KG1 (cell line): ENCODE measurements at regions not wholly inside any gene's neighbourhood (a gene's known extent, or its start where the extent isn't known, plus 50 kb on each side); places are given as distances from the start of the nearest gene placed in this dataset.

Experiments used
- DNase-seq: peaks from one replicate; lab custom pipeline; 2025; lab: John Stamatoyannopoulos, UW

- no peak for DNase-seq
These were observed 113.8 kb upstream of the ANKRD55 start for GRCh38 chr5:56346741-56347535.

DNA sequence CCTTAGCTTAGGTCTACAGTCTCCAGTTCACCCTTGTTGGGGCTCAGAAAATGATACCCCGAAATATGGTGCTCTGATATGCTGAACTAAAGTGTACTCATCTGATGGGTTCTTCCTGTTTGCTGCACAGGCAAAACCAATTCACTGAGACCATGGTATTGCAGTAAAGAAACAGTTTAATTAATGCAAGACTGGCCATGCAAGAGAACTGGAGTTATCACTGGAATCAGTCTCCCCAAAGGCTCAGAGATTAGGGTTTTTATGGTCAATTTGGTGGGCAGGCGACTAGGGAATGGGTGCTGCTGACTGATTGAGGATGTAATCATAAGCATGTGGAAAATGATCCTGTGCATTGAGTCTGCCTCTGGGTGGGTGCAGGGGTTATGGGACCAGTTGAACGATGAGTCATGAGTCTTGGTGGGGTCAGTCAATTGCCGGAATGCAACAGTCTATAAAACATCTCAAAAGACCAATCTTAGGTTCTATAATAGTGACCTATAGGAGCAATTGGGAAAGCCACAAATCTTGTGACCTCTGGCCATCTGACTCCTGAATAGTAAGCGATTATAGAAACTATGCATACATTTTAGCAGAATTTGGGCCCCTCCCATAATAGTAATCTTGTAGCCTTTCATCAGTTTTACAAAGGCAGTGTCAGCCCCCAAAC, 113.0 kb upstream of the ANKRD55 start:
- DNase-seq, result no peak

- DNase-seq, result no peak
These were observed 112.2 kb upstream of the ANKRD55 start for GRCh38 chr5:56345352-56345751.

DNA sequence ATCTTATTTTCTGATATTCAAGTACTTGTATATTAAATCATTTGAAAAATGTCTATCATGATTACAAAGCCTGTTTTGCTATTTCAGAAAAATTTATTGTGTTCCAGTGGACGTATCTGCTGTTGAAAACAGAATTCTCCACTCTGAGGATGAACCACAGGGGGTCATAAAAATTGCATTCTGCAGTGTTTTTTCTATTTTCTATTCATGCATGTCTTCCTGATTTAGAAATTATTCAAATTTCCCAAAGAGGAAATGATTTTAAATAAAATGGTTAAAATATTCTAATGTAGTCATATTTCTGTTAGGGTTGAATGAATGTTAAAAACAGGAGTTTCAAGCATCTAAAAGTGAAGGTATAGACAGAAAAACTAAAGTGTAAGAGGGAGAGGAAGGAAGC, 111.5 kb upstream of the ANKRD55 start:
- no peak for DNase-seq

DNA sequence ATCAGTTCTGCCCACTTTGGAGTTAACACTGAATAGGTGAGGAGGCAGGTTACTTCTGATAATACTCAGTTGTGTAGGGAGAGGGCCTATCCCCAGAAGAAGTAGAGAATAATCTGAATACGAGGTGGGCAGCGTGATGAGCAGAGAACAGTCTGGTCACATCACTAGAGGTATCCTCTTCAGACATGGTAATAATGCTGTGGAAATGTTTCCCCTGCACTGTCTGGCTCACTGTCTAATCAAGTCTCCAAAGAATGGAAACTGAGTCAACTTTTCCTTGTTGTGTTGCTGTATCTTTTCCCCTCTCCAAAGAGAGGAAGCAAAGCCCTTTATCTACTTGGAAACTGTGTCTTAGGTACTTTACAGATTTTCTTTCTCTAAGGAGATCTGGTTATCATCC, 110.9 kb upstream of the ANKRD55 start:
- DNase-seq, result no peak

GRCh38 chr5:56342616-56343015, 109.5 kb upstream of the ANKRD55 start:
- DNase-seq, result no peak

GRCh38 chr5:56340196-56340980, 107.3 kb upstream of the ANKRD55 start:
- DNase-seq, result no peak

- DNase-seq, result no peak
These were observed 106.6 kb upstream of the ANKRD55 start for GRCh38 chr5:56339732-56340131.

DNA sequence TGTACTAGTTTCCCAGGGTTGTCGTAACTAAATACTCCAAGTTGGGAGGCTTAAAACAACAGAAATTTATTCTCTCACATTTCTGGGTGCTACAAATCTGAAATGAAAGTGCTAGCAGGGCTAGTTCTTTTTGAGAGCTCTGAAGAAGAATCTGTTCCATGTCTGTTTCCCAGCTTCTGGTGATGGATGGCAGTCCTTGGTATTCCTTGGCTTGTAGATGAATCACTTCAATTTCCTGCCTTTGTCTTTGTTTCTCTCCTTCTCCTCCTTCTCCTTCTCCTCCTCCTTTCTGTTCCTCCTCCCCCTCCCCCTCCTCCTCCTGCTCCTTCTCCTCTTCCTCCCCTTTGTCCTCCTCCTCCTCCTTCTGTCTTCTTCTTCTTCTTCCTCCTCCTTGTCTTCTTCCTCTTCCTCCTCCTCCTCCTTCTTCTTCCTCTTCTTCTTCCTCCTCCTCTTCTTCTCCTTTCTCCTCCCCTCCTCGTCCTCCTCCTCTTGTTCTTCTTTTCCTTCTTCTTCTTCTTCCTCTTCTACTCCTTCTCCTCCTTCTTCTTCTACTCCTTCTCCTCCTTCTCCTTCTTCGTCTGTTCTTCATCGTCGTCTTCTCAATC, 104.7 kb upstream of the ANKRD55 start:
- no peak for DNase-seq

- DNase-seq, result no peak
These were observed 102.1 kb upstream of the ANKRD55 start for GRCh38 chr5:56335212-56335611.

DNA sequence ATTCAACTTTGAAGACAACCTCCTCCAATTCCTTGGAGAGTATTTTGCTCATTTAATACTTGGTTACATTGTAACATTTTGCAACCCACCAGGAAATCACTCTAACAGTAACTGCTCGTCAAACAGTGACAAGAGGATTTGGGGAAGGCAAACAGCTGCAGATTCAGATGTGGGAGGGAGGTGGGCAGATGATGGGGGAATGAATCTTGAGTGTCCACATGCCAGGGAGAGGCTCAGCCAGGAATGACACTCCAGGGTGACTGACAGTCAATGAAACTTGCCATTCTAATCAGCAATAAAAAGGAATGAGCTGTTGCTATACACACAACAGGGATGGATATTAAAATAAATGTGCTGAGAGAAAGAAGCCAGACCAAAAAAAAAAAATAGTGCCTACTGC, 97.7 kb upstream of the ANKRD55 start:
- no peak for DNase-seq

- DNase-seq, result no peak
These were observed 97.0 kb upstream of the ANKRD55 start for GRCh38 chr5:56330167-56330566.

DNA sequence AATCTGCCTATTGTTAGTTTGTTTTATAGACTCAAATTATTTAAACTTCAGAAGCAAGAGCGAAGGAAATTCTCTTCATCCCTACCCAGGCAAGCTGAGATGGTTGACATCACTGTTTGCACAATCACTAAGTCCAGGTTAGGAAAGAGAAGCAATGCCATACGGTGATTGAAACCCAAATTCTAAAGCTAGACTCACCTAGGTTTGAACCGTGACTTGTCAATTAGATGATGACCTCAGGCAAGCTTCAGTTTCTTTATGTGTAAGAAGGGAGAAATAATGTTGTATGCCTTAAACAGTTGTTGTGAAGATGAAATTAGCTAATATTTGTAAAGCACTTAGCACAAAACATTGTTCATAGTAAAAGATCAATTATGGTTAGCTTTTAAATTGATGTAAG, 96.5 kb upstream of the ANKRD55 start:
- no peak for DNase-seq

- DNase-seq, result no peak
These were observed 95.8 kb upstream of the ANKRD55 start for GRCh38 chr5:56328753-56329560.

- no peak for DNase-seq
These were observed 94.7 kb upstream of the ANKRD55 start for GRCh38 chr5:56327809-56328208.

DNA sequence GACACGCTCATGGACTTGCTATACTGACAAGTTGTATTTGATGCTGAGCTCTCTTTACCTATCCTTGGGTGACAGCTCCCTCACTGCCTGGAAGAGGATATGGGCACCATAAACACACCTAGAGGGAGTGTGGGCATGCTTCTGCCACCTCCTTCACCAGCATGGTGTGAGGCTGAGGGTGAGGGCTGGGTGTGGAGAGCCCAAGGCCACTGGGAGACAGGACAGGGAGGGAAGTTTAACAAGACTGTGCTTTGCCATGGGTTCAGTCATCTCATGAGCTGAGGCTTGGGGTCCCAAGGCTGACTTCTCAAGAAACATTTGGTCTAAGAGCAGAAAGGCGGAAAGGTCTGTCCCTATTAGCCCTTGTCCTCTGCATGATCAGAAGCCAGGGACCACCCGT, 93.6 kb upstream of the ANKRD55 start:
- DNase-seq, result no peak

DNA sequence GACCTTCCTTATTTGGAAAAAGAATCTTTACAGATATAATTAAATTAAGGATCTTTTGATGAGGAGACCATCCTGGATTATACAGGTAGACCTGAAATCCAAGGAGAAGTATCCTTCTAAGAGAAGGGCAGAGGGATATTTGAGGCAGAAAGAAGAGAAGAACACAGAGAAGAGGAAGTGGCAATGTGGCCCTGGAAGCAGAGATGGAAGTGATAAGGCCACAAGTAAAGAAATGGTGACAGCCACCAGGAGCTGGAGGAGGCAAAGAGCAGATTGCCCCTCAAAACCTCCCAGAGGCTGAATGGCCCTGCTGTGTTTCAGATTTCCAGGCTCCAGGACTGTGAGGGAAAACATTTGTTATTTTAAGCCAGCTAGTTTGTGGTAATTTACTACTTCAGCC, 93.0 kb upstream of the ANKRD55 start:
- DNase-seq, result no peak

DNA sequence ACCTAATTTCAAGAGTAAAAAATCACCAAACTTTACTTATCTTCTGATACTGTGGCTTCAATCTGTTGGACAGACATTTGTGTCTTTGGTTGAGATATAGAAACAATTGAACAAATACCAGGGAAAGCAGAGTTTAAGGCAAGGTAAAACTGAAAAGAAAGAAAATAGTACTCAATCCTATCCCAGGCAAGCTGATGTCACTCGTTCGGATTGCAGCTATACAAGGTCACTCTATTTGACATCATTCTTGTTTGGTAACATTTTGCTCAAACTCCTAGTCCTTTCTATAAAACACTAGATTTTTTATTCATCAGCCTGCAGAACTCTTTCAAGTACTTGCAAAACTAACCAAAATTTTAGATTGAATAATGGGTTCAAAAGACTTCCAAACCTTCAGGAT, 91.9 kb upstream of the ANKRD55 start:
- DNase-seq, result no peak

GRCh38 chr5:56323505-56323904, 90.4 kb upstream of the ANKRD55 start:
- no peak for DNase-seq

DNA sequence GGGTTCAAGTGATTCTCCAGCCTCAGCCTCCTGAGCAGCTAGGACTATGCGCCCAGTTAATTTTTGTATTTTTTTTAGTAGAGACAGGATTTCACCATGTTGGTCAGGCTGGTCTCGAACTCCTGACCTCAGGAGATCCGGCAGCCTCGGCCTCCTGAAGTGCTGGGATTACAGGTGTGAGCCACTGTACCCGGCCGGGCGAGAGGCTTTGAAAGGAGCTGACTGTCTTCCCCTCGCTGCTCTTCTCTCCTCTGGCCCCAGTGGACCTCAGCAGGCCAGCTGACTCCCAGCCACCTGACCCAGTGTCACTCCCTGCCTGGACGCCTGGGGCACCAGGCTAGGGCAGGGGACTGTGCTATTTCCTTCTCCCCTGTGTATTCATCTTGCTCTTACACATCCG, 89.5 kb upstream of the ANKRD55 start:
- no peak for DNase-seq

DNA sequence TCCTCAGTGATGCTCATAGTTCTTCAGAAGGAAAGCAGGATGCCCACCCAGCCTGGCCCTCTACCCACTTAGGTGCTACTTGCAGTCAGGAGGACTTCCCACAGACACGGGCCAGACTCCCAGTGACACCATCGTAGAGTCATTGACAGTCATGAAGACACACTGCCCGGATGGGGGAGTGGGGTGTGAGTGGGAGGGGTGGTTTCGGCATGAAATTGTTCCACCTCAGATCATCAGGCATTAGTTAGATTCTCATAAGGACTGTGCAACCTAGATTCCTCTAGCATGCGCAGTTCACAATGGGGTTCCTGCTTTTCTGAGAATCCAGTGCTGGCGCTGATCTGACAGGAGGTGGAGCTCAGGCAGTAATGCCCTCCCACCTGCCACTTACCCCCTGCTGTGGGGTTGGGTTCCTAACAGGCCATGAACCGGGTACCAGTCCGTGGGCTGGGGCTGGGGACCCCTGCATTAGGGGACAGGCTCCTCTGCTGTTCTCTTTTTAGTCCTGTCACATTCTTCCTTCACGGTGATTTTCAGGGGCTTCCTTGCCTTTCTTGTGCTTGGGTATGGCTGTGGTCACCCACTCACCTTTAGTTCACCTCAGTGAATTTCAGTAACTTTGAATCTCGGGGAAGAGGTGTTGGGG, 88.2 kb upstream of the ANKRD55 start:
- DNase-seq, result no peak
